Naive thymus-derived CD8-positive, alpha-beta T cell (primary cell): ENCODE measurements at regions not wholly inside any gene's neighbourhood (a gene's known extent, or its start where the extent isn't known, plus 50 kb on each side); places are given as distances from the start of the nearest gene placed in this dataset.

Source experiments
- ATAC-seq, 2 donors: fragments of 150-1000 bp; cut with Tn5 transposase in 1 of 2; sonication (Bioruptor Pico), chemical (Tn5 transposase) in 1 of 2; 1 replicate in 1 of 2; 2 replicates in 1 of 2; pipeline ENCODE4 v1.10.0; 2021; ENCODE audit warnings: mild to moderate bottlenecking in 2 of 2, moderate library complexity in 2 of 2
- POLR2A ChIA-PET: fragments of 350-600 bp; sonication (Branson Sonifier 250); formaldehyde crosslinking; loops from one replicate; lab custom pipeline; 2021; ENCODE audit warnings: antibody characterized with exemption; lab: Charles Lee
- DNase-seq, 10 donors: peaks; one replicate each; pipeline versions ENCODE4 v3.0.0 to v3.0.0-alpha.2; 2020 to 2022
- H3K27ac Mint-ChIP-seq, 10 donors: one replicate each; pipeline ENCODE4 v1.8.0; 2020 to 2022; ENCODE audit warnings: mild to moderate bottlenecking in 10 of 10, mixed read lengths in 10 of 10, moderate library complexity in 4 of 10, inconsistent platforms in 1 of 10
- H3K27me3 Mint-ChIP-seq, 5 donors: one replicate each; pipeline ENCODE4 v1.8.0; 2021 to 2022; ENCODE audit warnings: mixed read lengths in 5 of 5
- H3K36me3 Mint-ChIP-seq, 3 donors: one replicate each; pipeline ENCODE4 v1.8.0; 2020 to 2022; ENCODE audit warnings: mixed read lengths in 3 of 3, mild to moderate bottlenecking in 2 of 3, inconsistent platforms in 1 of 3
- H3K4me1 Mint-ChIP-seq, 4 donors: one replicate each; pipeline ENCODE4 v1.8.0; 2021 to 2022; ENCODE audit warnings: mixed read lengths in 4 of 4
- H3K4me3 Mint-ChIP-seq, 10 donors: one replicate each; pipeline ENCODE4 v1.8.0; 2020 to 2022; ENCODE audit warnings: mild to moderate bottlenecking in 10 of 10, mixed read lengths in 10 of 10, moderate library complexity in 6 of 10, inconsistent platforms in 1 of 10
- H3K9me3 Mint-ChIP-seq, 9 donors: one replicate each; pipeline ENCODE4 v1.8.0; 2020 to 2022; ENCODE audit warnings: mixed read lengths in 9 of 9, mild to moderate bottlenecking in 3 of 9, inconsistent platforms in 1 of 9, moderate library complexity in 1 of 9

GRCh38 chr1:238898856-238899255 lies 487.5 kb upstream of the CHRM3 start:
- Mint-ChIP-seq H3K27ac (no peak overlapping the region), H3K27me3 (peaks cover 0 to 3% (median 0%) of the 10 kb centered on the region in 5 donors), H3K4me3 (no peak overlapping the region), H3K4me1 (no peaks in the 10 kb centered on the region), H3K36me3 (peaks cover 0 to 6% (median 3%) of the 10 kb centered on the region in 3 donors), H3K9me3 (peaks cover 8 to 39% (median 19%) of the 10 kb centered on the region in 9 donors)
- DNase-seq: no peak
- ATAC-seq: no peak
- POLR2A ChIA-PET: no interaction called here

GRCh38 chr1:238895911-238896310 lies 490.5 kb upstream of the CHRM3 start:
- ATAC-seq (no peak), DNase-seq (no peak)
- POLR2A ChIA-PET: no interaction called here
- Mint-ChIP-seq H3K4me3 (no peak overlapping the region), H3K36me3 (peaks cover 0 to 3% (median 0%) of the 10 kb centered on the region in 3 donors), H3K27me3 (peaks cover 0 to 3% (median 0%) of the 10 kb centered on the region in 5 donors), H3K4me1 (no peaks in the 10 kb centered on the region), H3K27ac (no peak overlapping the region), H3K9me3 (peaks cover 0 to 14% (median 10%) of the 10 kb centered on the region in 9 donors)

- H3K4me1 Mint-ChIP-seq: no peaks in the 10 kb centered on the region
- peaks cover 0 to 2% (median 0%) of the 10 kb centered on the region in 5 donors for H3K27me3 Mint-ChIP-seq
- POLR2A ChIA-PET: no interaction called here
- H3K4me3 Mint-ChIP-seq: no peak overlapping the region
- DNase-seq (no peak), ATAC-seq (no peak)
- H3K9me3 Mint-ChIP-seq: peaks cover 0 to 10% (median 8%) of the 10 kb centered on the region in 9 donors
- no peak overlapping the region for H3K27ac Mint-ChIP-seq
- H3K36me3 Mint-ChIP-seq: peaks cover 0 to 1% (median 0%) of the 10 kb centered on the region in 3 donors
These were observed 493.8 kb upstream of the CHRM3 start for GRCh38 chr1:238892612-238893011.

GRCh38 chr1:238861342-238862066 lies 524.9 kb upstream of the CHRM3 start:
- DNase-seq (no peak), ATAC-seq (no peak)
- Mint-ChIP-seq H3K27me3 (no peaks in the 10 kb centered on the region), H3K4me3 (no peak overlapping the region), H3K4me1 (no peaks in the 10 kb centered on the region), H3K27ac (no peak overlapping the region), H3K36me3 (no peaks in the 10 kb centered on the region), H3K9me3 (peaks cover 0 to 25% (median 7%) of the 10 kb centered on the region in 9 donors)
- POLR2A ChIA-PET: no interaction called here

GRCh38 chr1:238833919-238834318 lies 552.4 kb upstream of the CHRM3 start:
- Mint-ChIP-seq H3K27me3 (no peaks in the 10 kb centered on the region), H3K4me3 (no peak overlapping the region), H3K36me3 (peaks cover 0 to 12% (median 0%) of the 10 kb centered on the region in 3 donors), H3K27ac (no peak overlapping the region), H3K4me1 (no peaks in the 10 kb centered on the region), H3K9me3 (peaks cover 0 to 34% (median 16%) of the 10 kb centered on the region in 9 donors)
- DNase-seq: no peak
- POLR2A ChIA-PET: no interaction called here
- no peak for ATAC-seq

GRCh38 chr1:238832106-238832505 lies 554.3 kb upstream of the CHRM3 start:
- no peaks in the 10 kb centered on the region for H3K27me3 Mint-ChIP-seq
- no peaks in the 10 kb centered on the region for H3K4me1 Mint-ChIP-seq
- peaks cover 0 to 37% (median 16%) of the 10 kb centered on the region in 9 donors for H3K9me3 Mint-ChIP-seq
- no peak overlapping the region for H3K27ac Mint-ChIP-seq
- DNase-seq (no peak), ATAC-seq (no peak)
- peaks cover 0 to 12% (median 0%) of the 10 kb centered on the region in 3 donors for H3K36me3 Mint-ChIP-seq
- no peak overlapping the region for H3K4me3 Mint-ChIP-seq
- POLR2A ChIA-PET: no interaction called here

- peaks cover 0 to 38% (median 15%) of the 10 kb centered on the region in 9 donors for H3K9me3 Mint-ChIP-seq
- ATAC-seq: no peak
- no peak overlapping the region for H3K27ac Mint-ChIP-seq
- no peak for DNase-seq
- no peaks in the 10 kb centered on the region for H3K4me1 Mint-ChIP-seq
- H3K27me3 Mint-ChIP-seq: no peaks in the 10 kb centered on the region
- H3K36me3 Mint-ChIP-seq: peaks cover 0 to 12% (median 0%) of the 10 kb centered on the region in 3 donors
- H3K4me3 Mint-ChIP-seq: no peak overlapping the region
- POLR2A ChIA-PET: no interaction called here
These were observed 556.2 kb upstream of the CHRM3 start for GRCh38 chr1:238830036-238830611.

GRCh38 chr1:238826891-238827290 lies 559.5 kb upstream of the CHRM3 start:
- H3K4me3 Mint-ChIP-seq: no peak overlapping the region
- no peak for ATAC-seq
- H3K4me1 Mint-ChIP-seq: no peaks in the 10 kb centered on the region
- no peaks in the 10 kb centered on the region for H3K27me3 Mint-ChIP-seq
- peaks cover 0 to 51% (median 19%) of the 10 kb centered on the region in 9 donors for H3K9me3 Mint-ChIP-seq
- H3K27ac Mint-ChIP-seq: no peak overlapping the region
- peaks cover 0 to 11% (median 0%) of the 10 kb centered on the region in 3 donors for H3K36me3 Mint-ChIP-seq
- POLR2A ChIA-PET: no interaction called here
- DNase-seq: no peak

GRCh38 chr1:238823416-238823815 lies 563.0 kb upstream of the CHRM3 start:
- no peak overlapping the region for H3K27ac Mint-ChIP-seq
- POLR2A ChIA-PET: no interaction called here
- H3K27me3 Mint-ChIP-seq: no peaks in the 10 kb centered on the region
- H3K36me3 Mint-ChIP-seq: no peaks in the 10 kb centered on the region
- DNase-seq: no peak
- ATAC-seq: no peak
- H3K4me3 Mint-ChIP-seq: no peak overlapping the region
- H3K4me1 Mint-ChIP-seq: no peaks in the 10 kb centered on the region
- H3K9me3 Mint-ChIP-seq: peaks cover 1 to 36% (median 10%) of the 10 kb centered on the region in 9 donors

GRCh38 chr1:238811211-238811879 lies 575.0 kb upstream of the CHRM3 start:
- no peak for ATAC-seq
- POLR2A ChIA-PET: no interaction called here
- Mint-ChIP-seq H3K9me3 (peaks cover 2 to 34% (median 8%) of the 10 kb centered on the region in 9 donors), H3K27me3 (no peaks in the 10 kb centered on the region), H3K4me1 (no peaks in the 10 kb centered on the region), H3K27ac (no peak overlapping the region), H3K36me3 (no peaks in the 10 kb centered on the region), H3K4me3 (no peak overlapping the region)
- DNase-seq: no peak

GRCh38 chr1:238790882-238791281 lies 595.5 kb upstream of the CHRM3 start:
- DNase-seq: no peak
- Mint-ChIP-seq H3K4me3 (no peak overlapping the region), H3K27me3 (no peaks in the 10 kb centered on the region), H3K27ac (no peak overlapping the region), H3K9me3 (peaks cover 0 to 21% (median 7%) of the 10 kb centered on the region in 9 donors), H3K4me1 (no peaks in the 10 kb centered on the region), H3K36me3 (no peaks in the 10 kb centered on the region)
- no peak for ATAC-seq
- POLR2A ChIA-PET: no interaction called here

- Mint-ChIP-seq H3K36me3 (no peaks in the 10 kb centered on the region), H3K27me3 (no peaks in the 10 kb centered on the region), H3K4me3 (no peak overlapping the region), H3K4me1 (no peaks in the 10 kb centered on the region), H3K9me3 (peaks cover 0 to 25% (median 7%) of the 10 kb centered on the region in 9 donors), H3K27ac (no peak overlapping the region)
- no peak for DNase-seq
- POLR2A ChIA-PET: no interaction called here
- ATAC-seq: no peak
These were observed 596.3 kb upstream of the CHRM3 start for GRCh38 chr1:238789916-238790667.
